ENCODE measurements at regions not wholly inside any gene's neighbourhood (a gene's known extent, or its start where the extent isn't known, plus 50 kb on each side); places are given as distances from the start of the nearest gene placed in this dataset.
"Not testable (repeated sequence)": the region's sequence is repeated elsewhere in the genome, so short reads cannot be mapped to it uniquely, and the experiment has no call there.

- DNase-seq (ENCODE audit: low read depth in 4 of 6, low spot score in 6 of 6) = no peak
- no peak overlapping the region for H3K4me3 ChIP-seq (ENCODE audit: low read depth, low read length)
These were observed 266.7 kb downstream of the SPRY2 start for GRCh38 chr13:80074143-80074752.

GRCh38 chr13:80072231-80072630 is 268.7 kb downstream of the SPRY2 start:
- H3K27ac ChIP-seq (ENCODE audit: low read depth, low read length) = no peak overlapping the region
- H3K4me1 ChIP-seq (ENCODE audit: control insufficient read depth, insufficient read depth, low read length) = no peaks in the 10 kb centered on the region
- no peak for DNase-seq (ENCODE audit: low read depth in 4 of 6, low spot score in 6 of 6)
- no peaks in the 10 kb centered on the region for H3K36me3 ChIP-seq (ENCODE audit: control insufficient read depth, insufficient read depth, low read length)
- no peaks in the 10 kb centered on the region for H3K9me3 ChIP-seq (ENCODE audit: control insufficient read depth, insufficient read depth, low read length)
- no peak overlapping the region for H3K4me3 ChIP-seq (ENCODE audit: low read depth, low read length)
- no peaks in the 10 kb centered on the region for H3K27me3 ChIP-seq (ENCODE audit: control insufficient read depth, insufficient read depth, low read length)

More at GRCh38 chr13:80074143-80074752, 266.7 kb downstream of the SPRY2 start:
- Histone ChIP-seq H3K36me3 (ENCODE audit: control insufficient read depth, insufficient read depth, low read length) (no peaks in the 10 kb centered on the region), H3K9me3 (ENCODE audit: control insufficient read depth, insufficient read depth, low read length) (peaks cover 2% of the 10 kb centered on the region), H3K27me3 (ENCODE audit: control insufficient read depth, insufficient read depth, low read length) (no peaks in the 10 kb centered on the region), H3K27ac (ENCODE audit: low read depth, low read length) (no peak overlapping the region), H3K4me1 (ENCODE audit: control insufficient read depth, insufficient read depth, low read length) (no peaks in the 10 kb centered on the region)
- WGBS (ENCODE audit: insufficient coverage) = 89% methylated on average over 13 of the region's 13 CpGs

GRCh38 chr13:80070024-80070703 is 270.8 kb downstream of the SPRY2 start:
- 62% methylated on average over 8 of the region's 11 CpGs for WGBS (ENCODE audit: insufficient coverage)

GRCh38 chr13:80069374-80069773 is 271.6 kb downstream of the SPRY2 start:
- no CpG with 5 or more reads among the region's 3 CpGs for WGBS (ENCODE audit: insufficient coverage)
- no peak overlapping the region for H3K27ac ChIP-seq (ENCODE audit: low read depth, low read length)
- no peaks in the 10 kb centered on the region for H3K9me3 ChIP-seq (ENCODE audit: control insufficient read depth, insufficient read depth, low read length)
- H3K36me3 ChIP-seq (ENCODE audit: control insufficient read depth, insufficient read depth, low read length) = no peaks in the 10 kb centered on the region
- H3K4me1 ChIP-seq (ENCODE audit: control insufficient read depth, insufficient read depth, low read length) = no peaks in the 10 kb centered on the region
- H3K4me3 ChIP-seq (ENCODE audit: low read depth, low read length) = no peak overlapping the region
- DNase-seq (ENCODE audit: low read depth in 4 of 6, low spot score in 6 of 6) = no peak
- H3K27me3 ChIP-seq (ENCODE audit: control insufficient read depth, insufficient read depth, low read length) = no peaks in the 10 kb centered on the region

More at GRCh38 chr13:80070024-80070703, 270.8 kb downstream of the SPRY2 start:
- H3K9me3 ChIP-seq (ENCODE audit: control insufficient read depth, insufficient read depth, low read length) = no peaks in the 10 kb centered on the region
- no peak for DNase-seq (ENCODE audit: low read depth in 4 of 6, low spot score in 6 of 6)
- no peak overlapping the region for H3K27ac ChIP-seq (ENCODE audit: low read depth, low read length)
- no peaks in the 10 kb centered on the region for H3K36me3 ChIP-seq (ENCODE audit: control insufficient read depth, insufficient read depth, low read length)
- H3K27me3 ChIP-seq (ENCODE audit: control insufficient read depth, insufficient read depth, low read length) = no peaks in the 10 kb centered on the region
- H3K4me3 ChIP-seq (ENCODE audit: low read depth, low read length) = no peak overlapping the region
- no peaks in the 10 kb centered on the region for H3K4me1 ChIP-seq (ENCODE audit: control insufficient read depth, insufficient read depth, low read length)

- Histone ChIP-seq H3K4me1 (ENCODE audit: control insufficient read depth, insufficient read depth, low read length) (no peaks in the 10 kb centered on the region), H3K9me3 (ENCODE audit: control insufficient read depth, insufficient read depth, low read length) (no peaks in the 10 kb centered on the region), H3K36me3 (ENCODE audit: control insufficient read depth, insufficient read depth, low read length) (no peaks in the 10 kb centered on the region), H3K27ac (ENCODE audit: low read depth, low read length) (no peak overlapping the region), H3K27me3 (ENCODE audit: control insufficient read depth, insufficient read depth, low read length) (no peaks in the 10 kb centered on the region), H3K4me3 (ENCODE audit: low read depth, low read length) (no peak overlapping the region)
- DNase-seq (ENCODE audit: low read depth in 4 of 6, low spot score in 6 of 6) = no peak
- 0% methylated on average over 1 of the region's 1 CpG for WGBS (ENCODE audit: insufficient coverage)
These were observed 274.9 kb downstream of the SPRY2 start for GRCh38 chr13:80065996-80066395.

- H3K4me3 ChIP-seq (ENCODE audit: low read depth, low read length); H3K27me3 ChIP-seq (ENCODE audit: control insufficient read depth, insufficient read depth, low read length); H3K9me3 ChIP-seq (ENCODE audit: control insufficient read depth, insufficient read depth, low read length); H3K36me3 ChIP-seq (ENCODE audit: control insufficient read depth, insufficient read depth, low read length); H3K4me1 ChIP-seq (ENCODE audit: control insufficient read depth, insufficient read depth, low read length); DNase-seq (ENCODE audit: low read depth in 4 of 6, low spot score in 6 of 6); H3K27ac ChIP-seq (ENCODE audit: low read depth, low read length): not testable (repeated sequence)
These were observed 278.5 kb downstream of the SPRY2 start for GRCh38 chr13:80062416-80062815.

GRCh38 chr13:80059789-80060188 is 281.1 kb downstream of the SPRY2 start:
- Histone ChIP-seq H3K4me3 (ENCODE audit: low read depth, low read length) (no peak overlapping the region), H3K27me3 (ENCODE audit: control insufficient read depth, insufficient read depth, low read length) (no peaks in the 10 kb centered on the region), H3K9me3 (ENCODE audit: control insufficient read depth, insufficient read depth, low read length) (no peaks in the 10 kb centered on the region), H3K27ac (ENCODE audit: low read depth, low read length) (no peak overlapping the region), H3K4me1 (ENCODE audit: control insufficient read depth, insufficient read depth, low read length) (no peaks in the 10 kb centered on the region), H3K36me3 (ENCODE audit: control insufficient read depth, insufficient read depth, low read length) (no peaks in the 10 kb centered on the region)
- no CpG with 5 or more reads among the region's 2 CpGs for WGBS (ENCODE audit: insufficient coverage)
- no peak for DNase-seq (ENCODE audit: low read depth in 4 of 6, low spot score in 6 of 6)

- Histone ChIP-seq H3K4me3 (ENCODE audit: low read depth, low read length) (no peak overlapping the region), H3K9me3 (ENCODE audit: control insufficient read depth, insufficient read depth, low read length) (no peaks in the 10 kb centered on the region), H3K27me3 (ENCODE audit: control insufficient read depth, insufficient read depth, low read length) (no peaks in the 10 kb centered on the region), H3K4me1 (ENCODE audit: control insufficient read depth, insufficient read depth, low read length) (peaks cover 3% of the 10 kb centered on the region), H3K27ac (ENCODE audit: low read depth, low read length) (no peak overlapping the region), H3K36me3 (ENCODE audit: control insufficient read depth, insufficient read depth, low read length) (no peaks in the 10 kb centered on the region)
- no CpG with 5 or more reads among the region's 4 CpGs for WGBS (ENCODE audit: insufficient coverage)
- no peak for DNase-seq (ENCODE audit: low read depth in 4 of 6, low spot score in 6 of 6)
These were observed 282.3 kb downstream of the SPRY2 start for GRCh38 chr13:80058626-80059025.

- no CpG with 5 or more reads among the region's 4 CpGs for WGBS (ENCODE audit: insufficient coverage)
- H3K36me3 ChIP-seq (ENCODE audit: control insufficient read depth, insufficient read depth, low read length) = no peaks in the 10 kb centered on the region
- no peaks in the 10 kb centered on the region for H3K9me3 ChIP-seq (ENCODE audit: control insufficient read depth, insufficient read depth, low read length)
- H3K27me3 ChIP-seq (ENCODE audit: control insufficient read depth, insufficient read depth, low read length) = no peaks in the 10 kb centered on the region
- H3K4me1 ChIP-seq (ENCODE audit: control insufficient read depth, insufficient read depth, low read length) = peaks cover 3% of the 10 kb centered on the region
- peak overlapping the region; percentile 69 for H3K27ac ChIP-seq (ENCODE audit: low read depth, low read length)
- no peak overlapping the region for H3K4me3 ChIP-seq (ENCODE audit: low read depth, low read length)
- DNase-seq (ENCODE audit: low read depth in 4 of 6, low spot score in 6 of 6) = peak in 5 of 6 donors; percentile 27 to 84 (median 42)
These were observed 285.1 kb downstream of the SPRY2 start for GRCh38 chr13:80055847-80056246.

- Histone ChIP-seq H3K27ac (ENCODE audit: low read depth, low read length) (no peak overlapping the region), H3K4me1 (ENCODE audit: control insufficient read depth, insufficient read depth, low read length) (peaks cover 3% of the 10 kb centered on the region), H3K4me3 (ENCODE audit: low read depth, low read length) (no peak overlapping the region), H3K27me3 (ENCODE audit: control insufficient read depth, insufficient read depth, low read length) (no peaks in the 10 kb centered on the region), H3K36me3 (ENCODE audit: control insufficient read depth, insufficient read depth, low read length) (no peaks in the 10 kb centered on the region), H3K9me3 (ENCODE audit: control insufficient read depth, insufficient read depth, low read length) (no peaks in the 10 kb centered on the region)
- WGBS (ENCODE audit: insufficient coverage) = no CpG with 5 or more reads among the region's 3 CpGs
- peak in 1 of 6 donors; percentile 9 for DNase-seq (ENCODE audit: low read depth in 4 of 6, low spot score in 6 of 6)
These were observed 286.1 kb downstream of the SPRY2 start for GRCh38 chr13:80054806-80055205.
